NCI-H2029 (cell line): ENCODE measurements at regions not wholly inside any gene's neighbourhood (a gene's known extent, or its start where the extent isn't known, plus 50 kb on each side); places are given as distances from the start of the nearest gene placed in this dataset.
"Not testable (repeated sequence)": the region's sequence is repeated elsewhere in the genome, so short reads cannot be mapped to it uniquely, and the experiment has no call there.

Experiments used
- DNase-seq: peaks from one replicate; lab custom pipeline; 2025; lab: John Stamatoyannopoulos, UW

DNA sequence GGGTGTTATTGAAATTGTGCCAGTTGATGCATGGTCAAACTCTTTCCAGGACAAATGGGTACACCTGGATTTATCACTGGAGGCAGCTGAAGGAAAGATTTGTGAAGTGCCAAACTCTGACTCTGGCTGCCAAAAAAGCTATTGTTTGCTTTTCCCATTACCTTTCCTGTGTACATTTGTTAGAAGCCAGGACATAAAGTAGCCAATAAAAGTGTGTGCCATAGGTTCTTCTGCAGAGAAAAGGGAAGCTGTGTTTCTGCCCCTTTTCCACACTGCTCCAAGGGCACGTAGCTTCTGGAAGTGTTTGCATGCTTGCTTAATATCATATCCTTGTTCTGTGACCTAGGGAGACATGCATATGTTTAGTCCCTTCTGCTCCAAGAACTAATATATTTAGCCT, 1114.4 kb downstream of the SLC16A7 start:
- DNase-seq: no peak

- DNase-seq: no peak
Observed at GRCh38 chr12:60714141-60714900, 1118.5 kb downstream of the SLC16A7 start.

GRCh38 chr12:60724475-60724874, 1128.6 kb downstream of the SLC16A7 start:
- no peak for DNase-seq

DNA sequence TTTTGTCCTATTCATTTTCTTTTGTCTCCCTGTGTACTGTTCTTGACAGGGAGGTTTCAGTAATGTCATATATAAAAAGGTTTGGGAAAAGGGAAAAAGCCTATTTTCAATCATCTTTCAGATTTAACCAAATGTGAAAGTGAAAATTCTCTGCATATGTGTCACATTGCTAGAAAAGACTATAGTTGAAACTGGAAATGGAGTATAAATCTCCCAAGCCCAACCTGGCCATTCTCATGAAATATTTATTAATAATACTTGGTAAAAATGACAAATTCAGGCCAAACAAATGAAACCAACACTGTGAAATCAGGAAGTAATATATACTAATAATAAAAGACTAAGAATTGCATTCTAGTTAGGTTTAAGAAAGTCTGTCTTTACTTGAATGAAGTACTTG, 1129.2 kb downstream of the SLC16A7 start:
- DNase-seq: no peak

DNA sequence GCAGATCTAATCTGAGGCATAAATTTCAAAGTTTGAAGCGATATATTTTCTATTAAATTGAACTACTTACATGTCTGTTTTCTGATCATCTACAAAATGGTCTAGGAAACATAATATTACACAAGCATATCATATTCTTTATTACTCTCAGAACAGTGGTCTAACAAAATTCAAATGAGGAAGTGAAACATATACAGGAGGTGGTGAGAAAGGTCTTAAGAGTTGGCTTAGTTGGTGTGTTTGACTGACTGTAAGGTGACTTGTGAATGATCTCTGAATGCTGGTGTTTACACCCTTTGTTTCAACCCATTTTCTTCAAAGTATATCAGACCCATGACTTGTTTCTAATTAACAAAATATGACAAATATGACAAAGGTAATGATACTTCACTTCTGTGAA, 1156.8 kb downstream of the SLC16A7 start:
- no peak for DNase-seq

GRCh38 chr12:60758224-60758623, 1162.4 kb downstream of the SLC16A7 start:
- no peak for DNase-seq

- DNase-seq: no peak
Observed at GRCh38 chr12:60760965-60761364, 1165.1 kb downstream of the SLC16A7 start.

DNA sequence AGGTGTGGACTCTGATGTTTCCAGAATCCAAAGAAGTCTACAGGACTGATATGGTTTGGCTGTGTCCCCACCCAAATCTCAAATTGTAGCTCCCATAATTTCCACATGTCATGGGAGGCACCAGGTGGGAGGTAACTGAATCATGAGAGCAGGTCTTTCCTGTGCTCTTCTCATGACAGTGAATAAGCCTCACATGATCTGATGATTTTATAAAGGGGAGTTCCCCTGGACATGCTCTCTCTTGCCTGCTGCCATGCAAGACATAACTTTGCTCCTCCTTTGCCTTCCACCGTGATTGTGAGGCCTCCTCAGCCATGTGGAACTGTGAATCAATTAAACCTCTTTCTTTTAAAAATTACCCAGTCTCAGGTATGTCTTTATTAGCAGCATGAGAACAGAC, 1205.3 kb downstream of the SLC16A7 start:
- DNase-seq: not testable (repeated sequence)

- DNase-seq: no peak
Observed at GRCh38 chr12:60803147-60803546, 1207.3 kb downstream of the SLC16A7 start.

GRCh38 chr12:60805364-60805763, 1209.5 kb downstream of the SLC16A7 start:
- DNase-seq: peak; percentile 10

DNA sequence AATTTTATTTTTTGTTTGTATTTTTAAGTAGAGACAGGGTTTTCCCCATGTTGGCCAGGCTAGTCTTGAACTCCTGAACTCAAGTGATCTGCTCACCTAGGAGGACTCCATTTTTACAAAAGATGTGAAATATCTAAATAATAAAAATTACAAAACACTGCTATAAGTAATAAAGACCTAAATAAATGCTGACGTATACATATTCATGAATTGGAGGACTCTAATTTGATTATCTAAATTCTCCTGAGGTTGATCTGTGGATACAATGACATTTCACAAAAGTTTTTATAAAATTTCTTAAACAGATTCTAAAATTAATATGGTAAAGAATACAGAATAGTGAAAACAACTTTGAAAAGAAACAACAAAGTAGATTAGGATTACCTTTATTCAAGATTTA, 1224.0 kb downstream of the SLC16A7 start:
- no peak for DNase-seq

DNA sequence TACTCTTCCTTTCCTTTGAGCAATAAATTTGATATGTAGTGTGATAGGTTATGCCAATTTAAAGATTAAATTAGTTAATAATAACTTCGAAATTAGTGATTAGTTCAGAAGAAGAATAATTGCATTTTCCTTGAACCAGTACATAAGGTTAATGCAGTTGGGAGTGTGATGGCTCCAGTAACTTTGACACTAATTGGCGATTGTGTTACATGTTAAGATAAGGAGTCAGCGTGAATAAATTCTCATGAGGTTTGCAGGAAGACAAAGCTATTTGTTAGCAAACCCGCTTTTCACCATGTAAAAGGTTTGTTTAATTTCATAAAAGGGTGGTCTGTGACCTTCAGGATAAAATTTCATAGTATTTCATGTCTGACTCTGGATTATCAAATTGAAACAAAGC, 1226.8 kb downstream of the SLC16A7 start:
- no peak for DNase-seq

GRCh38 chr12:60830381-60830780, 1234.6 kb downstream of the SLC16A7 start:
- DNase-seq: no peak

DNA sequence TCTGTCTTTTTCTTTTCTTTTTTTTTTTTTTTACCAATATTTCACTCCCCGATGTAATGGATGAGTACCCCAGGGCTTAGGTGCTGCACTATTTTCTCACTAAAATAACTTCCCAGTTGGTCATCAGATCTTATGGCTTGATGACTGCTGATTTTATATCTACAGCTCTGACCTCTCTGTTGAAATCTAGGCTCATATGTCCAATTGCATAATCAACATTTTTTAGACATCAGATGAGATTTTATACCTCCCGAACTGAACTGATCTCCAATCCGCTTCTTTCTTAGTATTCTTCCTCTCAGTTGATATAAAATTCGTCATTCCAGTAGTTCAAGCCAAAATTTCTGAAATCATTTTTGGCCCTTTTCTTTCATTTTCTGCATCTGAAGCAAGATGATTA, 1236.5 kb downstream of the SLC16A7 start:
- DNase-seq: no peak

- no peak for DNase-seq
Observed at GRCh38 chr12:60834372-60834771, 1238.5 kb downstream of the SLC16A7 start.

GRCh38 chr12:60834806-60835205, 1239.0 kb downstream of the SLC16A7 start:
- no peak for DNase-seq

DNA sequence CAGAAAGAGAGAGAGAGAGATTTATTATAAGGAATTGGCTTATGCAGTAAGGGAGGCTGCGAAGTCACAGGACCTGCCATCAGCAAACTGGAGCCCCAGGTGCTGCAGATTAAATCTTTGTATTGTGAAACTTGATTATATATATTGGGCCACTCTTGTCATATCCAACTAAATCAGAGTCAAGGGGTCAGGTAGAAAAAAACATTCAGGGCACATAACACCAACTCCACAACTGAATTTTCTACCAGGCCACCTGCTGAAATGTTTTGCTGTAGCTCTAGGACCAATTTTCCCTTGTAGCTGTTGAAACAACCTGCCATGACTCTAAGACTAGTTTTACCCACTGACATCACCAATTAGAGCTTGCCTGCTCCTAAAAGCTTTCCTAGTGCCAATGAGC, 1240.8 kb downstream of the SLC16A7 start:
- DNase-seq: no peak

GRCh38 chr12:60842181-60842580, 1246.4 kb downstream of the SLC16A7 start:
- DNase-seq: no peak

DNA sequence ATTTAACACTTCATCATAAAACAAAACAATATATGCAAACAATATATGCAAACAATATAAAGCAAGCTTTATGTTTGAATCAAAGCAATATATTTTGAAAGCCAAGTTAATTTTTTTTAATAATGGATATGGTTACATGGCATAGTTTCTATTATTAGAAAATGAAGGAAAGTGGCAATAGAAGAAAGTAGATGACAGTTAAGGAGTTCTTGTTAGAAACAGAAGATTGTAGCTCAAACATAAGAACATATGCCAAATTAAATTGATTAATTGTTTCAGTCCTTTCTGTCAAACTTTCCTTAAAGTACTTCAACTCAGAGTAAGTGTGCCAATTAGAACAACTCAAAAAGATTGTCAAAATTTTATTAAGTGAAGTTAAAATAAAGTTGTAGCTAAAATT, 1248.3 kb downstream of the SLC16A7 start:
- no peak for DNase-seq

DNA sequence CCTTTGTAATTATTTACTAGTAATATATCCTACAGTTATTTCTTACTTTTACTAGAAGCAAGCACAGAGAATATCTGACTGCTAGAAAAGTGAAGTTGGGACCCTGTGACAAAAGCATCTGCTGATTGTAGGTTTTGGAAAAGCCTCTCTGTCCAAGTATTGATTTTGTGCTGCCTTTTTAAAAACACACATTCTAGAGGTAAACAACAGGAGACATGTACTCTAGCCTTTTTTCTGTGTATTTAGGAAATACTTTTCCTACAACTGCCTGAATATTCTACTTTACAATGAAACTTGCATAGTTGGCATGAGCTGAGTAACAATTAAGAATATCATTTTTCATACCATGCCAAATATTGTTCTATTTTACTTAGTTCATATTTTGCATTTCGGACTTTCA, 1249.0 kb downstream of the SLC16A7 start:
- no peak for DNase-seq

DNA sequence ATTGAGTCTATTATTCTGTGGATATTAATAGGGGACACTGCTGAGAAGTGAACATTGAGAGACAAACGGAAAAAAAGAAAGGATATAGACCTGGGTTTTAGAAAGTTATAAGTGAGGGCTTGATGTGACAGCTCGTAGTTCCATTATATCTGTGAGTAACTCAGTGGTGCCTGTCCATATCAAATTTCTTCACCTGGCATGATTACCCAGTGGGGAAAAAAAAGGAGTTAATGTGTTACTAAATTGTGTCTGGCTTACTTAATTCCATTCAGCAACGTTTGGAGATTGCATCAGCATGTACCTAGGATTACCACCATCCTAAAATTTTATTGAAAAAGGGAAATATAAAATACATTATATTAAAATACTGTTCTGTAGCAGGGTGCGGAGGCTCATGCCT, 1249.9 kb downstream of the SLC16A7 start:
- DNase-seq: no peak

- DNase-seq: no peak
Observed at GRCh38 chr12:60847281-60847680, 1251.5 kb downstream of the SLC16A7 start.

DNA sequence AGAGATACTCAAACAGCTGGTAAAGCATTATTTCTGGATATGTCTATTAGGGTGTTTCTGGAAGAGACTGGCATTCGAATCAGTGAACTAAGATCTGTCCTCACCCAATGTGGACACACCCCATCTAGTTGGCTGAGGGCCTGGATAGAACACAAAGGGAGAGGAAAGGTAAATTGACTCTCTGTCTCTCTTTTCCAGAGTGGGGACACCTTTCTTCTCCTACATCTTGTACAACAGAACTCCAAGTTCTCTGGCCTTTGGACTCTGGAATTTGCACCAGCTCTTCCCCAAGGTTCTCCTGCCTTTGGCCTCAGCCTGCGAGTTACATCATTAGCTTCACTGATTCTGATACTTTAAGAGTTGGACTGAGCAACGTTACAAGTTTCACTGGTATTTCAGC, 1253.9 kb downstream of the SLC16A7 start:
- DNase-seq: no peak

DNA sequence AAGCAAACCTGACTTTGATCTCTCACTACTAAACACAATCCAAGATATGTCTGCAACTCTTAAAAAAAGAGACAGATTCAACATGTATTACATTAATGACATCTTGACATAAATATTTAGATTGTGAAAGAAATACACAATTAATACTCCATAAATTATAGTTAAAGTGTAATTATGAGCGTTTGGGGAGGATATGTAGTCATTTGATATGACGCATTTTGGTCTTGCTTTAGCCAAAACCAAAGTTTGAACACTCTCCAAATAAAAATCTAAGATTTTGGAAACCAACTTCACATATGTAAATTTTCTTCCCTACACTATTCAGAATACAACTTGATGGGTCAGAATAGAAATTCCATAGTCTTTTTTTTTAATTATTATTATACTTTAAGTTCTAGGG, 1257.6 kb downstream of the SLC16A7 start:
- DNase-seq: no peak
